ENCODE measurements at regions not wholly inside any gene's neighbourhood (a gene's known extent, or its start where the extent isn't known, plus 50 kb on each side); places are given as distances from the start of the nearest gene placed in this dataset.
A peak's percentile ranks its signal among the peaks of the same experiment; 100 is the strongest.

GRCh38 chr5:21070858-21071257, 1082.9 kb upstream of the CDH18 start:
- H3K27me3 ChIP-seq = no peaks in the 10 kb centered on the region
- no peak overlapping the region for H3K27ac ChIP-seq
- TF ChIP-seq, protein P1, sequence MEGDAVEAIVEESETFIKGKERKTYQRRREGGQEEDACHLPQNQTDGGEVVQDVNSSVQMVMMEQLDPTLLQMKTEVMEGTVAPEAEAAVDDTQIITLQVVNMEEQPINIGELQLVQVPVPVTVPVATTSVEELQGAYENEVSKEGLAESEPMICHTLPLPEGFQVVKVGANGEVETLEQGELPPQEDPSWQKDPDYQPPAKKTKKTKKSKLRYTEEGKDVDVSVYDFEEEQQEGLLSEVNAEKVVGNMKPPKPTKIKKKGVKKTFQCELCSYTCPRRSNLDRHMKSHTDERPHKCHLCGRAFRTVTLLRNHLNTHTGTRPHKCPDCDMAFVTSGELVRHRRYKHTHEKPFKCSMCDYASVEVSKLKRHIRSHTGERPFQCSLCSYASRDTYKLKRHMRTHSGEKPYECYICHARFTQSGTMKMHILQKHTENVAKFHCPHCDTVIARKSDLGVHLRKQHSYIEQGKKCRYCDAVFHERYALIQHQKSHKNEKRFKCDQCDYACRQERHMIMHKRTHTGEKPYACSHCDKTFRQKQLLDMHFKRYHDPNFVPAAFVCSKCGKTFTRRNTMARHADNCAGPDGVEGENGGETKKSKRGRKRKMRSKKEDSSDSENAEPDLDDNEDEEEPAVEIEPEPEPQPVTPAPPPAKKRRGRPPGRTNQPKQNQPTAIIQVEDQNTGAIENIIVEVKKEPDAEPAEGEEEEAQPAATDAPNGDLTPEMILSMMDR (IDR thresholded peaks at IDR 0.05; ENCODE audit: low read depth, low read length) = no peak

DNA sequence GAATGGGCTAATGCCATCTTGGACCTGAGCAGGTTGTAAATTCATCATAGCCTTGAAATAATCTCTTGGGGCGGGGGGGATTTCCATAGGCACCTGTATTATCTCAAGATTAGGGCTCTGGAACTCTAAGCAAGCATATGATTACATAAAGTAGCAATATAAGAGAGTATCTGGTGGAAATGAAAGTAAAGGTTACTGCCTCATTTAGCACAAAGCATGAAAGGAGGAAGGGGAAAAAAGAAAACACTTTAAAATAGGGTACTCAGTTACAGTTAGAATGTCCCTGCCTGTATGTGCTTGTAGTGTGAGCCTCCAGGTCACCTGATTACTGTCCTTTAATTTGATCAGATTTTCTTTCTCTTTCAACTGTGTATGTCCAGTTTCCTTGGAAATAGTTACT, 1079.7 kb upstream of the CDH18 start:
- Histone ChIP-seq H3K4me1 (ENCODE audit: low read depth) (peaks cover 3% of the 10 kb centered on the region), H3K36me3 (no peaks in the 10 kb centered on the region), H3K27ac (no peak overlapping the region), H3K27me3 (no peaks in the 10 kb centered on the region), H3K4me3 (no peak overlapping the region), H3K9me3 (ENCODE audit: low read depth) (no peaks in the 10 kb centered on the region)
- TF ChIP-seq, protein P1 (IDR thresholded peaks at IDR 0.05; ENCODE audit: low read depth, low read length) = no peak
- DNase-seq (ENCODE audit: low read depth in 1 of 2, low spot score in 1 of 2) = no peak

More at GRCh38 chr5:21070858-21071257, 1082.9 kb upstream of the CDH18 start:
- H3K9me3 ChIP-seq (ENCODE audit: low read depth) = no peaks in the 10 kb centered on the region
- peaks cover 3% of the 10 kb centered on the region for H3K4me1 ChIP-seq (ENCODE audit: low read depth)
- no peaks in the 10 kb centered on the region for H3K36me3 ChIP-seq
- no peak for DNase-seq (ENCODE audit: low read depth in 1 of 2, low spot score in 1 of 2)
- no peak overlapping the region for H3K4me3 ChIP-seq

- Histone ChIP-seq H3K4me3 (no peak overlapping the region), H3K4me1 (ENCODE audit: low read depth) (no peaks in the 10 kb centered on the region), H3K27me3 (no peaks in the 10 kb centered on the region), H3K36me3 (no peaks in the 10 kb centered on the region), H3K27ac (no peak overlapping the region), H3K9me3 (ENCODE audit: low read depth) (no peaks in the 10 kb centered on the region)
- no peak for DNase-seq (ENCODE audit: low read depth in 1 of 2, low spot score in 1 of 2)
- TF ChIP-seq, protein P1 (IDR thresholded peaks at IDR 0.05; ENCODE audit: low read depth, low read length) = no peak
Observed at GRCh38 chr5:21063146-21063545, 1075.1 kb upstream of the CDH18 start.

- Histone ChIP-seq H3K27me3 (no peaks in the 10 kb centered on the region), H3K36me3 (no peaks in the 10 kb centered on the region), H3K4me1 (ENCODE audit: low read depth) (no peaks in the 10 kb centered on the region), H3K27ac (no peak overlapping the region), H3K4me3 (no peak overlapping the region), H3K9me3 (ENCODE audit: low read depth) (no peaks in the 10 kb centered on the region)
- TF ChIP-seq, protein P1 (IDR thresholded peaks at IDR 0.05; ENCODE audit: low read depth, low read length) = no peak
- no peak for DNase-seq (ENCODE audit: low read depth in 1 of 2, low spot score in 1 of 2)
Observed at GRCh38 chr5:21058289-21058688, 1070.3 kb upstream of the CDH18 start.

DNA sequence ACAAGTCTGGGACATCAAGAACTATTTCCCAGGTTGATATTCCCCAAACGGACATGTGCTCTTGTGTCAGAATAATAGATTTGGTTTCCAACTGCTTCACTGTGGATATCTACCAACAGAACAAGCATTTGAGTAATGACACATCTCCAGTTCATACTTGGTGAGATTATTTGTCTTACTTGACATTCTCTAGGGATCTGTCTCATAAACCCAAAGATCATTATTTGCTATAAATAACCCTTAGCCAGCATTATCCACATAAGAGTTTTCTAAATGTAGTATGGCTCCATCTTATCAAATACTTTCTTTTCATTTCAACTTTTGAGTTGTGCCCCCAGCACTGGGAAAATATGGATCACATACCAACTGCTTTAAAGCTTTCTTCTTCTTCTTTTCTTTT, 1063.9 kb upstream of the CDH18 start:
- Histone ChIP-seq H3K9me3 (ENCODE audit: low read depth) (no peaks in the 10 kb centered on the region), H3K27ac (no peak overlapping the region), H3K27me3 (no peaks in the 10 kb centered on the region), H3K36me3 (no peaks in the 10 kb centered on the region), H3K4me1 (ENCODE audit: low read depth) (no peaks in the 10 kb centered on the region), H3K4me3 (no peak overlapping the region)
- no peak for DNase-seq (ENCODE audit: low read depth in 1 of 2, low spot score in 1 of 2)
- TF ChIP-seq, protein P1 (IDR thresholded peaks at IDR 0.05; ENCODE audit: low read depth, low read length) = no peak

GRCh38 chr5:21049901-21050300, 1061.9 kb upstream of the CDH18 start:
- H3K36me3 ChIP-seq = no peaks in the 10 kb centered on the region
- no peaks in the 10 kb centered on the region for H3K9me3 ChIP-seq (ENCODE audit: low read depth)
- no peaks in the 10 kb centered on the region for H3K4me1 ChIP-seq (ENCODE audit: low read depth)
- no peaks in the 10 kb centered on the region for H3K27me3 ChIP-seq
- TF ChIP-seq, protein P1 (IDR thresholded peaks at IDR 0.05; ENCODE audit: low read depth, low read length) = no peak
- H3K4me3 ChIP-seq = no peak overlapping the region
- H3K27ac ChIP-seq = no peak overlapping the region
- DNase-seq (ENCODE audit: low read depth in 1 of 2, low spot score in 1 of 2) = peak in 1 of 2 donors; percentile 24

Data from cardiac muscle cell (in vitro differentiated cells and primary cell).